NCI-H510A (cell line): ENCODE measurements at regions not wholly inside any gene's neighbourhood (a gene's known extent, or its start where the extent isn't known, plus 50 kb on each side); places are given as distances from the start of the nearest gene placed in this dataset.
"Not testable (repeated sequence)": the region's sequence is repeated elsewhere in the genome, so short reads cannot be mapped to it uniquely, and the experiment has no call there.

Experiments used
- DNase-seq: peaks from one replicate; lab custom pipeline; 2025; lab: John Stamatoyannopoulos, UW

GRCh38 chr1:41981796-41982195 lies 63.1 kb upstream of the HIVEP3 start:
- no peak for DNase-seq

DNA sequence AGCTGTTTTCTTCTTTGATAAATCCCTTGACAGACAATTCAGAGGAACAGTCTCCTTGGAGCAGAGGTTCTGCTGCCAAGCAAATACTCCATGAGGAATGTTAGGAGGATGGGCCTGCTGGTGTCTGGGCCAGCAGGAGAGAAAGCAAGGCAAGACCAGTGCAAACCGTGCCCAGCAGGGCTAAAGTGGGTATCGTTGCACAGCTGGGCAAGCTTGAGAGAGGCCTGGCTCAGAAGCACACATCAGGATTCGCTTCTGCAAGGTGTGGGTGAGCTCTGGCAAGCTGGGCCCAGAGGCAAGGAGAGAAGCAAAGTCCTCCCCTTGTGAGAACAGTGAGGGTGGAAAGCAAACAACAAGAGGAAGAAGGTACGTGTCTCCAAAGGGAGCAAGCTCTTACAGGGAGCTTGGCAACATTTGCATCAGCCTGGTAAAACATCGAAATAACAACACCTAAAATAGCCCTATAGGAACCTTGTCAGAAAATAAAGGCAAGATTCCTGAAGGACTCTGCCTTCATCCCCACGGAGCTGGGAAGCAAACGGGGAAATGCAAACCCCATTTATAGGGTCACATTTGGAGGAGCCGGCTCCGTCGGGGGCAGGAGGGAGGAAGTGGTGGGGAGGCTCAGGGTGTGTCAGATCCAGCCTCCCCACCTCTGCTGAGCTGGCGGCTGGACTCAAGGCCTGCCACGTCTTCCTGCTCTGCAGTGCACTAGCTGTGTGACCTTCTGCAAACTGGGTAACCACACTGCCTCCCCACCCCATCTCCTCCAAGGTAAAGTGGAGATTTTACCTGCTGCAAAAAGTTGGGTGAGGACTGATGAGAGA lies 62.3 kb upstream of the HIVEP3 start:
- no peak for DNase-seq

GRCh38 chr1:41978986-41979385 lies 60.3 kb upstream of the HIVEP3 start:
- no peak for DNase-seq

GRCh38 chr1:41977326-41977725 lies 58.6 kb upstream of the HIVEP3 start:
- DNase-seq = peak; percentile 93

DNA sequence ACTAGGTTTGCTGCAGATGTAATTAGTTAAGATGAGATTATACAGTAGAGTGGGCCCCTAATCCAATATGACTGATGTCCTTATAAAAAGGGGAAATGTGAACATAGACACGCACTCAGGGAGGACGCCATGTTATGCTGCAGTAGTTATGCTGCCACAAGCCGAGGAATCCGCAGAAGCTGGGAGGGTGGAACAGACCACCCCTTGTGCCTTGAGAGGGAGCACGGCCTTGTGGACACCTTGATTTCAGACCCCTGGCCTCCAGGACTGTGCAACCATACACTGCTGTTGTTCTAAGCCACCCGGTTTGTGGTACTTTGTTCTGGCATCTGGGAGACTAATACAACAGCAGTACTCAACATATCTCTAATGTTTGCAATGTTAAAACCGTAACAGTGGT lies 57.9 kb upstream of the HIVEP3 start:
- DNase-seq = no peak

DNA sequence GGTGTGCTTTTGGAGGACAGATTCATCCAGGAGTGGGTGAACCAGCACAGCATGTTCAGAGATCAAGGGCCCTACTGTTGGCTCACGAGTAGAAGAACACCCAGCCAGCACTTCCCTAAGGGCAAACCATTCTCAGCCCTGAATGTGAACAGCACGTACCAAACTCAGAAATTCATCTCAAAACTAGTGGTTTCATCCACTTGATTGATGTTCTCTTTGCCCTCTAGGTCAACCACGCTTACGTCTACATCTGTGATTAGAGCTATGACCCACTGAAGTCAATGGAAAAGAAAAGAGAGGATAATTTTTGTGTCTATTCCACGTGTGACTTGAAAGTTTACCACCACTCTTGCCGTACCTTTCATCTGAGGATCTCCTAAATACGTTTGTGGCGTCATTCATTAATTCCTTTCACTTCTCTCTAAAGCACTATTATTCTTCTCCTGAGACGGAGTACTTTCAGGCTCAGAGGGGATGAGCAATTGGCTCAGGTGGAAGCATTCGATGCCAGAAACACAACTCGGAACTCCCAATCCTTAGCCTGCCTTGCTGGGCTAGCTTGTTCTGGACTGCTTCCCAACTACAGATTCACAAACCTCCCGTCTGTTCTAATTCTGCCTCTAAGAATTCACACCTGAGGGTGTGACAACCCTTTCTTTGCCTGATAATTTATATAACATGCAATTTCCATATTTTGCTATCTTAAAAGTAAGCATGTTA lies 57.3 kb upstream of the HIVEP3 start:
- no peak for DNase-seq

- DNase-seq = no peak
Observed at GRCh38 chr1:41975121-41975520, 56.4 kb upstream of the HIVEP3 start.

DNA sequence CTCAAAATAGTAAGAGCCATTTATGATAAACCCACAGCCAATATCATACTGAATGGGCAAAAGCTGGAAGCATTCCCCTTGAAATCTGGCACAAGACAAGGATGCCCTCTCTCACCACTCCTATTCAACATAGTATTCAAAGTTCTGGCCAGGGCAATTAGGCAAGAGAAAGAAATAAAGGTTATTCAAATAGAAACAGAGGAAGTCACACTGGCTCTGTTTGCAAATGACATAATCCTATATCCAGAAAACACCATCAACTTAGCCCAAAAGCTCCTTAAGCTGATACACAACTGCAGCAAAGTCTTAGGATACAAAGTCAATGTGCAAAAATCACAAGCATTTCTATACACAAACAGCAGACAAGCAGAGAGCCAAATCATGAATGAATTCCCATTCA lies 49.8 kb upstream of the HIVEP3 start:
- not testable (repeated sequence) for DNase-seq
